DOHH2 (cell line): ENCODE measurements at regions not wholly inside any gene's neighbourhood (a gene's known extent, or its start where the extent isn't known, plus 50 kb on each side); places are given as distances from the start of the nearest gene placed in this dataset.

Source experiments
- H3F3A ChIP-seq: fragments of 200-600 bp; sonication (generic), shearing (Covaris generic); 2 replicates; pipeline ENCODE4 v1.6.0; 2016; ENCODE audit warnings: antibody characterized with exemption, mild to moderate bottlenecking; ENCODE audit not compliant: control insufficient read depth, insufficient read depth
- H3K27ac ChIP-seq: fragments of 200-600 bp; sonication (generic); 2 replicates; pipeline ENCODE4 v1.5.1; 2014; ENCODE audit warnings: low read depth, mild to moderate bottlenecking, low read length, moderate library complexity
- H3K27me3 ChIP-seq: fragments of 200-600 bp; sonication (generic); 2 replicates; pipeline ENCODE4 v1.6.1; 2014; ENCODE audit warnings: mild to moderate bottlenecking, low read length, mixed read lengths; ENCODE audit not compliant: control insufficient read depth
- H3K36me3 ChIP-seq: fragments of 200-600 bp; sonication (generic); 2 replicates; pipeline ENCODE4 v1.6.1; 2014; ENCODE audit warnings: mild to moderate bottlenecking, low read length, moderate library complexity, mixed read lengths; ENCODE audit not compliant: control insufficient read depth
- H3K4me1 ChIP-seq: fragments of 200-600 bp; sonication (generic); 2 replicates; pipeline ENCODE4 v1.6.1; 2014; ENCODE audit warnings: mild to moderate bottlenecking, low read length, mixed read lengths; ENCODE audit not compliant: control insufficient read depth
- H3K4me2 ChIP-seq: fragments of 200-600 bp; sonication (generic); 2 replicates; pipeline ENCODE4 v1.6.0; 2014; ENCODE audit warnings: mild to moderate bottlenecking, low read length, moderate library complexity
- H3K4me3 ChIP-seq: fragments of 200-600 bp; sonication (generic); 2 replicates; pipeline ENCODE4 v1.5.1; 2014; ENCODE audit warnings: mild to moderate bottlenecking, low read length, mixed read lengths
- H3K79me2 ChIP-seq: fragments of 200-600 bp; sonication (generic); 2 replicates; pipeline ENCODE4 v1.6.1; 2014; ENCODE audit warnings: mild to moderate bottlenecking, low read length, mixed read lengths; ENCODE audit not compliant: control insufficient read depth
- H3K9me2 ChIP-seq: fragments of 200-600 bp; sonication (generic); replicated peaks from 2 replicates; pipeline ENCODE4 v1.6.1; 2014; ENCODE audit warnings: mild to moderate bottlenecking, low read length, mixed read lengths; ENCODE audit not compliant: control insufficient read depth
- H3K9me3 ChIP-seq: fragments of 200-600 bp; sonication (generic); 2 replicates; pipeline ENCODE4 v1.6.1; 2014; ENCODE audit warnings: antibody characterized with exemption, low read length, mixed read lengths; ENCODE audit not compliant: control insufficient read depth, insufficient read depth
- H4K20me1 ChIP-seq: fragments of 200-600 bp; sonication (generic); 2 replicates; pipeline ENCODE4 v1.6.0; 2014; ENCODE audit warnings: low read depth, mild to moderate bottlenecking, antibody characterized with exemption, low read length, moderate library complexity; ENCODE audit not compliant: control insufficient read depth, insufficient read depth
- EZH2phosphoT487 ChIP-seq: fragments of 200-600 bp; sonication (generic); IDR thresholded peaks from 2 replicates; pipeline ENCODE4 v1.6.1; 2017; ENCODE audit warnings: borderline replicate concordance, mild to moderate bottlenecking, antibody characterized with exemption, low read length, moderate library complexity, mixed read lengths
- TF ChIP-seq, protein P1 (sequence below): fragments of 200-600 bp; sonication (generic); IDR thresholded peaks from one replicate; pipeline ENCODE4 v1.5.1; 2014; ENCODE audit warnings: antibody characterized with exemption, mild to moderate bottlenecking, low read depth, low read length; ENCODE audit not compliant: poor library complexity, severe bottlenecking

DNA sequence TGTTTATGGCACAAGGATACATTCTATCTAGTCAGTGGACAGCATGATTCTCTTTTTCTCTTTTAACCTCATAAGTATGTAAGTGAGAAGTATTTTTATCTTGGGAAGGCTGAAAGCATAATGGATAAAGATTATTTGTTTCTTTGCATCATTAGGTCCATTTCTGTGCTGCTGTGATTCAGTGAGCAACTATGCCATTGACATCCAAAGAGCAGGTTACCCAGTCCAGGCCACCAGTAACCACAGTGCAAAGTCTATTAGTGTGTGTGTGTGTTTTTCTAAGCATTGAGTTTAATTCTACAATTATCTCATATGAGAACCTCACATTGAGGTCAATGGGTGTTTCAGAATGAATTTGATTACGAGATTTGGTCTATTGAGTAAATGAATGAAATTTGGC, 158.8 kb upstream of the DACH1 start:
- Histone ChIP-seq H3K4me3 (no peak overlapping the region), H4K20me1 (no peaks in the 10 kb centered on the region), H3K36me3 (no peaks in the 10 kb centered on the region), H3K27me3 (no peaks in the 10 kb centered on the region), H3K27ac (no peak overlapping the region), H3K4me2 (no peak overlapping the region), H3K4me1 (no peaks in the 10 kb centered on the region), H3K9me3 (peaks cover 10% of the 10 kb centered on the region; the same call in 1 of the 2 replicates), H3K9me2 (no peaks in the 10 kb centered on the region), H3K79me2 (no peaks in the 10 kb centered on the region), H3F3A (no peaks in the 10 kb centered on the region)
- no peak for TF ChIP-seq EZH2phosphoT487
- TF ChIP-seq, protein P1, sequence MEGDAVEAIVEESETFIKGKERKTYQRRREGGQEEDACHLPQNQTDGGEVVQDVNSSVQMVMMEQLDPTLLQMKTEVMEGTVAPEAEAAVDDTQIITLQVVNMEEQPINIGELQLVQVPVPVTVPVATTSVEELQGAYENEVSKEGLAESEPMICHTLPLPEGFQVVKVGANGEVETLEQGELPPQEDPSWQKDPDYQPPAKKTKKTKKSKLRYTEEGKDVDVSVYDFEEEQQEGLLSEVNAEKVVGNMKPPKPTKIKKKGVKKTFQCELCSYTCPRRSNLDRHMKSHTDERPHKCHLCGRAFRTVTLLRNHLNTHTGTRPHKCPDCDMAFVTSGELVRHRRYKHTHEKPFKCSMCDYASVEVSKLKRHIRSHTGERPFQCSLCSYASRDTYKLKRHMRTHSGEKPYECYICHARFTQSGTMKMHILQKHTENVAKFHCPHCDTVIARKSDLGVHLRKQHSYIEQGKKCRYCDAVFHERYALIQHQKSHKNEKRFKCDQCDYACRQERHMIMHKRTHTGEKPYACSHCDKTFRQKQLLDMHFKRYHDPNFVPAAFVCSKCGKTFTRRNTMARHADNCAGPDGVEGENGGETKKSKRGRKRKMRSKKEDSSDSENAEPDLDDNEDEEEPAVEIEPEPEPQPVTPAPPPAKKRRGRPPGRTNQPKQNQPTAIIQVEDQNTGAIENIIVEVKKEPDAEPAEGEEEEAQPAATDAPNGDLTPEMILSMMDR = no peak

DNA sequence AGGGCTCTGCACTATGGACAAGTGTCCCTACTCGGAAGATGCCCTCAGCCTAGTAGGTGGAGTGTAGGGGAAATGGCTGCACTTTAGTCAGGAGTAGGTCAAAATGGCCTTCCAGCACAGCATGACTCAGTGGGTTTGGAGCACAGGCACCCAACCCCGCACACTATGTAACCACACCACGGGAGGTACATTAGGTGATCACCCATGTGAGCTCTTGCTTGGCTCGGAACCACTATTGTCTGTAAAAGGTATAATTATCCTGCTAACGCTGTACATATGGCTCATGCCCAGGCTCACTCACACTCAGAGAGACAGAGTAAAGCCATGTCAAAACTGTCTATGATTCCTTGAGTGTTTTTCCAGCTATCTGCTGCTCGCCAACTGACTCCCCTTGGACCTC, 156.9 kb upstream of the DACH1 start:
- H3K4me1 ChIP-seq = no peaks in the 10 kb centered on the region
- no peak overlapping the region for H3K4me3 ChIP-seq
- no peak overlapping the region for H3K27ac ChIP-seq
- H3F3A ChIP-seq = no peaks in the 10 kb centered on the region
- H3K79me2 ChIP-seq = no peaks in the 10 kb centered on the region
- H3K36me3 ChIP-seq = no peaks in the 10 kb centered on the region
- H3K4me2 ChIP-seq = no peak overlapping the region
- no peaks in the 10 kb centered on the region for H3K9me2 ChIP-seq
- no peaks in the 10 kb centered on the region for H3K27me3 ChIP-seq
- peaks cover 10% of the 10 kb centered on the region; the same call in 1 of the 2 replicates for H3K9me3 ChIP-seq
- H4K20me1 ChIP-seq = no peaks in the 10 kb centered on the region
- no peak for TF ChIP-seq EZH2phosphoT487
- TF ChIP-seq, protein P1 = no peak

DNA sequence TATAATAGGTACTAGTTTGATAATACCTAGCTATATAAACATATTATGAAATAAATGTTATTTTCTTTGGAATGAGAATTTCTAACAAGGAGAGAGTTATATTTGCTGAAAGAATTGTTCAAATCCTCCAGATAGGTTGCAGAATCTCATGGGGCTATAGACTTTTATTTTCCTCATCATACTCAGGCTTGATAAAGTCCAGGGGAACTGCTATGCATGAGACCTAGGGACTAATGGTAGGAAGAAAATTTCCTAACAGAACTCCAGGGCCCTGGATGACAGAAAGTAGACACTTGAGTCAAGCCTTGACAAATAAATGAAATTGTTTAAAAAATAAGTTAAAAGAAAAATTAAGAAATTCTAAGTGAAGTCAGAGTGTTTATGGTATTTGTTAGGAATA, 138.5 kb upstream of the DACH1 start:
- Histone ChIP-seq H3K27ac (no peak overlapping the region), H3K4me3 (no peak overlapping the region), H3F3A (no peaks in the 10 kb centered on the region), H3K9me2 (no peaks in the 10 kb centered on the region), H3K27me3 (no peaks in the 10 kb centered on the region), H4K20me1 (no peaks in the 10 kb centered on the region), H3K9me3 (no peaks in the 10 kb centered on the region), H3K79me2 (no peaks in the 10 kb centered on the region), H3K4me1 (no peaks in the 10 kb centered on the region), H3K4me2 (no peak overlapping the region), H3K36me3 (no peaks in the 10 kb centered on the region)
- TF ChIP-seq, protein P1 = no peak
- TF ChIP-seq EZH2phosphoT487 = no peak
